ENCODE measurements at regions not wholly inside any gene's neighbourhood (a gene's known extent, or its start where the extent isn't known, plus 50 kb on each side); places are given as distances from the start of the nearest gene placed in this dataset.

GRCh38 chr17:73782231-73782630, 138.0 kb upstream of the SDK2 start:
- TF ChIP-seq POLR2AphosphoS5 (IDR thresholded peaks at IDR 0.05; ENCODE audit: borderline replicate concordance, low read depth, low read length) (no peak), EZH2 (IDR thresholded peaks at IDR 0.05) (no peak), FOXP2 (optimal IDR thresholded peaks at IDR 0.05; ENCODE audit: control extremely low read depth, extremely low read length, insufficient read depth) (no peak)

Measured in SK-N-MC (cell line).